ENCODE measurements at regions not wholly inside any gene's neighbourhood (a gene's known extent, or its start where the extent isn't known, plus 50 kb on each side); places are given as distances from the start of the nearest gene placed in this dataset.

- Histone ChIP-seq H3K9me2 (replicated peaks; ENCODE audit: low read length) (no peaks in the 10 kb centered on the region), H3K4me3 (ENCODE audit: low read length) (no peak overlapping the region), H3K79me2 (ENCODE audit: low read length) (no peaks in the 10 kb centered on the region), H2AFZ (ENCODE audit: low read length) (no peak overlapping the region), H3K27ac (ENCODE audit: low read length) (no peak overlapping the region), H3K27me3 (ENCODE audit: low read length) (no peaks in the 10 kb centered on the region), H3K9me3 (ENCODE audit: low read length) (no peaks in the 10 kb centered on the region), H3K9ac (ENCODE audit: low read length) (no peak overlapping the region), H3K36me3 (ENCODE audit: low read depth, low read length) (no peaks in the 10 kb centered on the region), H3K4me1 (ENCODE audit: insufficient read depth, low read length) (no peaks in the 10 kb centered on the region), H3K4me2 (ENCODE audit: low read length) (no peak overlapping the region), H4K20me1 (ENCODE audit: low read length) (no peaks in the 10 kb centered on the region), H3F3A (ENCODE audit: low read length, unreplicated experiment) (no peaks in the 10 kb centered on the region)
- ChIA-PET CTCF (no interaction called here), POLR2A (ENCODE audit: unreplicated experiment) (no interaction called here)
- DNase-seq, result no peak
- no peak for ATAC-seq
- no TSS peak for BruUV-seq (replicated peaks)
- intact Hi-C loops (cut with micrococcal nuclease), result no loop called here
- no peak for TF ChIP-seq EZH2 (IDR thresholded peaks at IDR 0.05; ENCODE audit: low read length, unreplicated experiment)
- no peak for TF ChIP-seq CTCF (conservative IDR thresholded peaks at IDR 0.05; ENCODE audit: low read depth, low read length)
- no peak for TF ChIP-seq EZH2phosphoT487 (IDR thresholded peaks at IDR 0.05; ENCODE audit: borderline replicate concordance, low read length)
Observed at GRCh38 chr5:58392496-58392895, 67.4 kb downstream of the PLK2 start.

- ChIA-PET CTCF (no interaction called here), POLR2A (ENCODE audit: unreplicated experiment) (no interaction called here)
- DNase-seq (no peak), ATAC-seq (no peak)
- no TSS peak for BruUV-seq (replicated peaks)
- H3K4me3 ChIP-seq (ENCODE audit: low read length), result no peak overlapping the region
- no peaks in the 10 kb centered on the region for H3K27me3 ChIP-seq (ENCODE audit: low read length)
- H3K36me3 ChIP-seq (ENCODE audit: low read depth, low read length), result no peaks in the 10 kb centered on the region; the same call in 1 of the 2 replicates
- H3F3A ChIP-seq (ENCODE audit: low read length, unreplicated experiment), result no peaks in the 10 kb centered on the region
- H3K9me3 ChIP-seq (ENCODE audit: low read length), result peaks cover 7% of the 10 kb centered on the region; the same call in 1 of the 2 replicates
- H2AFZ ChIP-seq (ENCODE audit: low read length), result no peak overlapping the region
- H3K9me2 ChIP-seq (replicated peaks; ENCODE audit: low read length), result no peaks in the 10 kb centered on the region
- no peak overlapping the region for H3K27ac ChIP-seq (ENCODE audit: low read length)
- H4K20me1 ChIP-seq (ENCODE audit: low read length), result no peaks in the 10 kb centered on the region
- no peak overlapping the region for H3K9ac ChIP-seq (ENCODE audit: low read length)
- no peaks in the 10 kb centered on the region for H3K79me2 ChIP-seq (ENCODE audit: low read length)
- intact Hi-C loops (cut with micrococcal nuclease), result no loop called here
- TF ChIP-seq CTCF (conservative IDR thresholded peaks at IDR 0.05; ENCODE audit: low read depth, low read length) (no peak), EZH2 (IDR thresholded peaks at IDR 0.05; ENCODE audit: low read length, unreplicated experiment) (no peak), EZH2phosphoT487 (IDR thresholded peaks at IDR 0.05; ENCODE audit: borderline replicate concordance, low read length) (no peak)
- no peak overlapping the region for H3K4me2 ChIP-seq (ENCODE audit: low read length)
- no peaks in the 10 kb centered on the region for H3K4me1 ChIP-seq (ENCODE audit: insufficient read depth, low read length)
Observed at GRCh38 chr5:58383448-58383847, 76.4 kb downstream of the PLK2 start.

DNA sequence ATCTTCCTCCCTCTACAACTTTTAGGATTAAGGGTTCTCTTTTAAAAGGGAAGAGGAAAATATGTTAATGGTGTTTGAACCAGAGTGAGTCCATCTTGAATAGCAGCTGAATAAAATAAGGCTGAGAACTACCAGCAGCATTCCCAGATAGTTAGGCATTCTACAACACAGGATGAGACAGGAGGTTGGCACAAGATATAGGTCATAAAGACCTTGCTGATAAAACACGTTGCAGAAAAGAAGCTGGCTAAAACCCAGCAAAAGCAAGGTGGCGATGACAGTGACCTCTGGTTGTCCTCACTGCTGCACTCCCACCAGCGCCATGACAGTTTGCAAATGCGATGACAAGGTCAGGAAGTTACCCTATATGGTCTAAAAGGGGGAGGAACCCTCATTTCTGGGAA lies 77.8 kb downstream of the PLK2 start:
- ChIA-PET POLR2A (ENCODE audit: unreplicated experiment) (no interaction called here), CTCF (no interaction called here)
- no peaks in the 10 kb centered on the region for H4K20me1 ChIP-seq (ENCODE audit: low read length)
- no peak overlapping the region for H3K9ac ChIP-seq (ENCODE audit: low read length)
- H3K27me3 ChIP-seq (ENCODE audit: low read length), result no peaks in the 10 kb centered on the region
- no TSS peak for BruUV-seq (replicated peaks)
- no peak for ATAC-seq
- no peaks in the 10 kb centered on the region for H3F3A ChIP-seq (ENCODE audit: low read length, unreplicated experiment)
- no peak for TF ChIP-seq EZH2 (IDR thresholded peaks at IDR 0.05; ENCODE audit: low read length, unreplicated experiment)
- no peak for TF ChIP-seq EZH2phosphoT487 (IDR thresholded peaks at IDR 0.05; ENCODE audit: borderline replicate concordance, low read length)
- TF ChIP-seq CTCF (conservative IDR thresholded peaks at IDR 0.05; ENCODE audit: low read depth, low read length), result no peak
- H3K4me2 ChIP-seq (ENCODE audit: low read length), result no peak overlapping the region
- no peaks in the 10 kb centered on the region for H3K9me2 ChIP-seq (replicated peaks; ENCODE audit: low read length)
- intact Hi-C loops (cut with micrococcal nuclease), result no loop called here
- H3K27ac ChIP-seq (ENCODE audit: low read length), result no peak overlapping the region
- no peaks in the 10 kb centered on the region for H3K4me1 ChIP-seq (ENCODE audit: insufficient read depth, low read length)
- H3K79me2 ChIP-seq (ENCODE audit: low read length), result no peaks in the 10 kb centered on the region
- peaks cover 7% of the 10 kb centered on the region; the same call in 1 of the 2 replicates for H3K9me3 ChIP-seq (ENCODE audit: low read length)
- no peaks in the 10 kb centered on the region; the same call in 1 of the 2 replicates for H3K36me3 ChIP-seq (ENCODE audit: low read depth, low read length)
- no peak for DNase-seq
- H3K4me3 ChIP-seq (ENCODE audit: low read length), result no peak overlapping the region
- no peak overlapping the region for H2AFZ ChIP-seq (ENCODE audit: low read length)

All from PC-3 (cell line).